Loucy (cell line): ENCODE measurements at regions not wholly inside any gene's neighbourhood (a gene's known extent, or its start where the extent isn't known, plus 50 kb on each side); places are given as distances from the start of the nearest gene placed in this dataset.
"Not testable (repeated sequence)": the region's sequence is repeated elsewhere in the genome, so short reads cannot be mapped to it uniquely, and the experiment has no call there.

Source experiments
- CTCF ChIP-seq: fragments of 200-600 bp; sonication (generic); conservative IDR thresholded peaks from 2 replicates; pipeline ENCODE4 v1.5.1; 2014; ENCODE audit warnings: mild to moderate bottlenecking, antibody characterized with exemption, low read length
- EZH2phosphoT487 ChIP-seq: fragments of 200-600 bp; IDR thresholded peaks from 2 replicates; pipeline ENCODE4 v1.6.1; 2018; ENCODE audit warnings: antibody characterized with exemption, mild to moderate bottlenecking, moderate library complexity, borderline replicate concordance

GRCh38 chr11:91483956-91484355 lies 740.7 kb upstream of the FAT3 start:
- not testable (repeated sequence) for TF ChIP-seq CTCF, EZH2phosphoT487
